ENCODE measurements at regions not wholly inside any gene's neighbourhood (a gene's known extent, or its start where the extent isn't known, plus 50 kb on each side); places are given as distances from the start of the nearest gene placed in this dataset.

DNA sequence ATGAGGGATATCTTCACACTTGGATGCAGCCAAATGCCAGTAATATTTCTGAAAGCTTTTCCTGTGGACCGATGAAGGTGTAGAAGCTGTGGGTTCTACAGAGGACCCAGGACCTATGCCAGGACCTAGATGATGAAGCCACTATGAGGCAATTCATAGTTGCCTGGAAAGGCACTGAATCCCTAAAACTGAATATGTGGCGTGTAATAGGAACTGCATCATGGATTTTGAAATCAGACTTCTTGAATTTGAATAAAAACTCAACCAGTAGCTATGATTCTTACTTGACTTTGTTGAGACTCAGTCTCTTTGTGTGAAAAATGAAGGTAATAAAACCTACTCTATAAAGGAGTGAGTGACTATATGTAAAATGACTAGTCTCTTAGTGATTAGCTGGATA is 89.9 kb upstream of the SGK1 start (continued):
- no peak for TF ChIP-seq EZH2 (IDR thresholded peaks at IDR 0.05; ENCODE audit: low read depth, low read length, severe bottlenecking)
- no peak for TF ChIP-seq POU5F1 (IDR thresholded peaks at IDR 0.05; ENCODE audit: low read depth, low read length)
- no peak for TF ChIP-seq NANOG (IDR thresholded peaks at IDR 0.05; ENCODE audit: insufficient read depth, low read depth, low read length, poor library complexity, severe bottlenecking)
- no peak for TF ChIP-seq HDAC6 (IDR thresholded peaks at IDR 0.05; ENCODE audit: low read depth, low read length)
- TF ChIP-seq TEAD4 (IDR thresholded peaks at IDR 0.05; ENCODE audit: low read depth, low read length), result no peak
- TF ChIP-seq YY1 (IDR thresholded peaks at IDR 0.05; ENCODE audit: low read depth, low read length), result no peak
- TF ChIP-seq SP1 (IDR thresholded peaks at IDR 0.05; ENCODE audit: low read depth, low read length), result no peak
